Midbrain (tissue), 1 donor: ENCODE measurements at regions not wholly inside any gene's neighbourhood (a gene's known extent, or its start where the extent isn't known, plus 50 kb on each side); places are given as distances from the start of the nearest gene placed in this dataset.
"Not testable (repeated sequence)": the region's sequence is repeated elsewhere in the genome, so short reads cannot be mapped to it uniquely, and the experiment has no call there.

Source experiments
- DNase-seq: peaks from one replicate; lab custom pipeline; 2025; lab: John Stamatoyannopoulos, UW

DNA sequence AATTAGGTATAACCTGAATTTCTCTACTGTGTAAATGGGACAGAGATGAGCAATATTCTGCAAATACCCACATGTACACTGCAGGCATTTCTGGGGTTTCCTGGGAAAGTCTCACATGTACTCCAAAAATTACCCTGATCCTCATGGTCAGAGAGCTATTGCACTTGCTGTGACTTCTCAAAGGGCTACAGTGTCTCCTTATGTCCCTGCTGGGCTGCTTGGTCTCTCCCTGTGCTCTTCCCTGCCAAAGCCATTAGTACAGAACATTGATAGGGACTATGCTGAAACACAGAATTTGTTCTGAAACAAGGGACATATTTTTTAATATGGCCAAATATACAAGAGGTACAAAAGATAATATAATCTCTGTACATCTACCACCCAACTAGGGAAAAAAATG lies 924.4 kb upstream of the NXPH2 start:
- no peak for DNase-seq

DNA sequence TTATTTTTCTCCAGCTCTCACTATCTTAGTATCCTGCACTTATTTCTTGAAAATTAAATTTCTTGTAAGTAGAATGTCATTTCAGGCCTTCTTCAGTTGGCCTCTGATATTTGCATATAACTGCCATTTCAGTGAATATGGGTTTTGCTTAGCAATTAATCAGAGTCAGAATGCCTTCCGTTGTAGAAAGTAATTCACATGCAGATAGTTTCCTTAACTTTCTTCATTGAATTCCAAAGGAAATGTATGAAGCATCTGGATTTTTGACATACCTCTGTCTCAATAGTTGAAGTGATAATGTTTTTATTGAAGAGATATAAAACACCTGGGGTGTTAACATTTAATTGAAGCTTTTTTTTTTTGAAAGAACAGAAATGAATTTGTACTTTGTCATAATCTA lies 914.1 kb upstream of the NXPH2 start:
- DNase-seq: no peak

DNA sequence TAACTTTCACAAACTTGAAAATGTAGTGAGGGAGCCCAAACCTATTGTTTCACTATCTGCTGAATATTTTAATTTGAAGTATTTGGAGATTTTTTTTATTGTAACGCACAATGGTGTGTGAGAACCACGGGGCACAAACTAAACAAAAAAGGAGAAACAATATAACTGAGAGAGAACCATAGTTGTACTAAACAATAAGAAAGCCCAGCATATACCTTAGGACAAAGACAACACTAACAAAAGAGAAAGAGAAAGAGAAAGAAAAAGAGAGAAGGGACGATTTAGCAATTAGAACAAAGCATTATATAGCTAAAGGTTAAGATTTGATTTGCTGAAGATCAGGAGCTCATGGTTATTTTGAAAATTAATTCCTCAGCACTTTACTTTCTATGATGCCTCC lies 906.0 kb upstream of the NXPH2 start:
- DNase-seq: no peak

DNA sequence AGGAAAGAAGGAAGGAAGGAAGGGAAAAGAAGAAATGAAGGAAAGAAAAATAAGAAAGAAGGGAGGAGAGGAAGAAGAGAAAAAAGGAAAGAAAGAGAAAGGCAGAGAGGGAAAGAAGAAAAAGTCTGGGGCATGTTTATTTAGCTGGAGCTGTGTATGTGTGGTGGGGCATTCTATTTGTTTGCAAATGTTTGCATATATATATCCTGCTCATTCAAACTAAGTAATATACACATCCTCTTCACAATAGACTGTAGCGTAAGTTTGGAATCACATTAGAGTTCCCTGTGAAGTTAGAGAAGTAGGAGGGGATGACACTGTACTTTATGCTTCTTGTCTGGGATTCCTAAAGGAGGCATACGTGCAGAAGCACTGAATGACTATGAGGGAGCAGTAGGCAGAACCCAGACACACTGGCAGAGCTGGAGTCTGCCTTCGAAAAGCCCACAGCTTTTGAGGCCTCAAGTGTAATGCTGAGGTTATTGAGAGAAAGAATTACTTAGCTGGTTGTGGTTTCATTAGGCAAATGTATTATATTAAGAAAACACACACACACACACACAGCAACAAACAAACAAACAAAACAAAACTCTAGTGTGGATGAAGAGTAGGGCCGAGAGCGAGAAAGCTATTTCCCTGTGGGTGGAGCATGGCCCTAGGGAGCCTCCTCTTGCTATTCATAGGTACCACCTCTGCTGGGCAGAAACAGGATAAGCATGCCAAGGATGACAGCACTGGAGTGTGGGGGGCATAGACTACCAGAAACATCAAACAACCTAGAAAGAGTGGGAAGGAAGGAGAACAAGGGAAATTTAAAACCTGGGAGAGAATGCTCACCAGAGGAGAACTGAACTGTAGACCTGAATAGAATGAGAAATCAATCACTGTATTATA lies 905.1 kb upstream of the NXPH2 start:
- no peak for DNase-seq

DNA sequence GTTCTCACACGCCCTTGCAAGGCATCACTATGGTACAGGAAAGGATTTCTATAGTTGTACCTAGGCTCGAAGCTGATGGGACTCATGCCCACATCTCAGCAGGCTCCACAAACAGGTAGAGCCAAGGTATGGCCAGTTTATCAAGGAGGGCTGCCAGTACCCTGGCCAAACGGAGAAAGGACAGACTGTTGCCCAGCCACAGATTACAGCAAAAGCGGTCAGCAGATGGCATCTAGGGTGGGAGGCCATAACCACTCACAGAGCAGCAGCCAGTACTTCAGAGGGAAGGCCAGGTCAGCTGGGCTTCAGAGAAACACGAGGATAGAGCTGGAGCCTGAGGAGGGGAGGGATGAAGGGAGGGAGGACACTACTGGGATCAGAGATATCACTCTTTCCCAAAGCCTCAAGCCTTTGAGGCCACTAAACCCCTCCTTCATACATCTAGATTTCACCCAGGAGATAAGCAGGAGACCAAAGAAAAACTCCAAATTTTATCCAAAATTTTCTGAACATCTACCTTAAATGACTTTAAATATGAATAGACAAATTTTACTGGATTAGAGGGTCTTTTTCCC lies 904.2 kb upstream of the NXPH2 start:
- DNase-seq: no peak

DNA sequence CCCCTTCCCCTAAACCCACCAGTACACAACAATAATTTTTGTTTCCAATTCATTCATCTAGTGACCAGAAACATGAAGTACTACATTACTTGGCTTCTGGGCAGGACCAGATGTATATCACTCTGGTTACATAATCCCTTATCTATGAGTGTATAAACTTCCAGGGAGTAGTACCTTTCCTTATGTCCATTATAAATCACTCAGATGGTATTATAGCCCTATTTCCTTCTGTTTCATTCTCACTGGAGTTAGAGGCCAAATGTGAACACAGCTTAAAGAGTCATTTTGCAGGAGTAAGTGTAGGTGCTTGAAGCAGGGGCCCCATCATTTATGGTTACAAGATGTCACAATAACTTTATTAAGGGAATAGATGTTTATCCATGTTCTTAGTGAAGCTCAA lies 894.4 kb upstream of the NXPH2 start:
- no peak for DNase-seq

DNA sequence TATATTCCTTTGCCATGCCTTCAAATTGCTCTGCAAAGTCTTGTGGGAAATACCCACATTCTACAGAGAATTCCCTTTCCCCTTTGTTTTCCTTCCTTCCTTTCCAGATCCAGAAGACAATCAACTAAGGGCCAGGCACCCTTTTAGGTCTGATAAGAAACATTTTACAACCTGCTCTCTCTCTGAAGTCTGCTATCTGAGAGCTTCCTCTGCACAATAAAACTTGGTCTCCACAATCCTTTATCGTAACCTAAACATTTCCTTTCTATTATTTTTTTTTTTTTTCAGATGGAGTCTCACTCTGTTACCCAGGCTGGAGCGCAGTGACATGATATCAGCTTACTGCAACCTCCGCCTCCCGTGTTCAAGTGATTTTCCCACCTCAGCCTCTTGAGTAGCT lies 893.3 kb upstream of the NXPH2 start:
- not testable (repeated sequence) for DNase-seq

DNA sequence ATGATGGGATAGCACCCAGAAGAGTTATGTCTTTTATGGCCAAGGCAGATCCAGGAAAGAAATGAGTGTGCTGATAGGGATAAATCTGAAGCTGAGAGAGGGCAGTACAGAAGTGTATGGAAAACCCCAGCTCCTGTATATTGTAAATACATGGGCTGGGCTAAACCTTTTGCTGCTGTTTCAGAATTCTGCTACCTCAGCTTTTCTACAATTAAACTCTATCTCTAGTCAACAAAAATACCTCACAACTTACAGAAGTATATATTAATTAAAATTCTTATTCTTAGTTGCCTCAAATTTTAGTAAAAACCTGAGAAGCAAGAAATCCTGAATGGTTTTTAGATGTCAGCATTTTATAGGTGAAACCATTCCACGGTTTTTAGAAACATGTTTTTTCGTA lies 889.5 kb upstream of the NXPH2 start:
- DNase-seq: no peak

DNA sequence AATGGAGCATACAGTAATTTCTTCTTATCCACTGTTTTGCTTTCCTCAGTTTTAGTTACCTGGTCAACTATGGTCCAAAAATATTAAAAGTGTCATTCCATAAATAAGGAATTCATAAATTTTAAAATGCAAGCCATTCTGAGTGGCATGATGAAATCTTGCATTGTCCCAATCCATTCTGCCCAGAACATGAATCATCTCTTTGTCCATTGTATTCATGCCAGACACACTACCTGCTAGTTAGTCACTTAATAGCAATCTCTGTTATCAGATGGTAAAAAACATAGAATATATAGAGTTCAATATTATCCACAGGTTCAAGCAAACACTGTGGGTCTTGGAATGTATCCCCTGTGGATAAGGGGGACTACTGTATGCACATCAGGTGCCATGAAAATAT lies 872.2 kb upstream of the NXPH2 start:
- DNase-seq: no peak

DNA sequence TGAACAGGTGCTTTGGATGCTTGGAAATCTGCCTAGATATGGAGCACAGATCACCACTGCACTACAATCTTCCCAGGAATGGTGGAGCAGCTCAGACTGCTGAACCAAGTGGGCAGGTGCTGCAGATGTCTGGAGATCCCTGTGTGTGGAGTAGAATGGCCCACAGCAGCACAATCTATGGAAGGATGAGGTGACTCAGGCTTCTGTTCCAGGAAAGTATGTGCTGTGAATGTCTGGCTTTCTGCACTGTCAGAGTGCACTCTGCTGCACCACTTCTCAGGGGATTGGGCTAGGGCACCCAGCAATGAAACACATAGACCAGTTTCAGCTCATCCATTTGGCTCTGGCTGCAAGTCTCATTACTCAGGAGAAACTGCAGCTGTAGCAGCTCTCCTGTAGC lies 865.4 kb upstream of the NXPH2 start:
- DNase-seq: no peak

DNA sequence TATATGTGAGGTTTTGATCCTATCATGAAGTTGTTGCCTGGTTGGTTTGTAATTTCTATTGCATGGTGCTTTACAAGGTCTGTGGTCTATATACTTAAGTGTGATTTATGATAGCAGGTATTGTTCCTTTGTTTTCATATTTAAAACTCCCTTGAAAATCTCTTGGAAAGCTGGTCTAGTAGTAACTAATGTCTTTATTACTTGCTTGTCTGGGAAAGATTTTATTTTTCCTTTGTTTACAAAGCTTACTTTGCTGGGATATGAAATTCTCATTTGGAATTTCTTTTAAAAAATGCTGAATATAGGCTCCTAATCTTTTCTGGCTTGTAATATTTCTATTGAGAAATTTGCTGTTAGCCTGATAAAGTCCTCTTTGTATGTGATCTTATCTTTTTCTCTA lies 862.9 kb upstream of the NXPH2 start:
- DNase-seq: no peak

DNA sequence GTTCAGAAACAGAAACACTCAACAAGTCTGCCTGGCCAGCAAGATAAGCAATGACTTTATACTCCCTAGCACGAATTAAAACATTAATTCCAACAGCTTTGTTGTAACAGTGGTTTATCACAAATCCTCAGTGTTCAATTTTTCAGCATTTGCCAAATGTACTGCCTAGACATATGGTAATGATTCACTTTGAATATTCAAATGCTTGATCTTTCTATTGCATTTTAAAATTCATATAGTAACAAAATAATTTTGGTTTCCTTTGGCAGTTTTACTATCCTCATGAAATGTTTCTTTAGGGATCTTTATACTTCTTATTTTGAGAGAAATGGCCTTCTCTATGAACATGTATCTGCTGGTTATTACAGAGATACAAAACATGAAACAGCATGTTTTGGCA lies 851.8 kb upstream of the NXPH2 start:
- DNase-seq: no peak

DNA sequence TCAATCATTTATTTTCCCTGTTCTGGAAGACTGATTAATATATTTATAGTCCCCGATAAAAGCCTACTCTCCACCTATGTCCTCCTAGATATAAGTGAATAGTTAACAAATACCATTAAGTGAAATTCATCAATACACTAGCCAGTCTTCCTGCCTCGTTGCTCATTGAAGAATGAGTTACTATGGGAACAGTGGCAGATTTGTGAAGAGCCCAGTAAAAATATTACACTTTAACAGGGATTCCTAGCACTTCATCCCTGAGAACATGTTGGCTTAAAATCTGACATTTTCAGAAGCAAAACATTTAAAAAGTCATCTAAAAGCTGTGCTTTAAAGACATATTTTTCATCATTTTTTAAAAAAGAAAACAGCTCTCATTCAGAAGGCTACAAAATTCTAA lies 848.7 kb upstream of the NXPH2 start:
- DNase-seq: no peak

DNA sequence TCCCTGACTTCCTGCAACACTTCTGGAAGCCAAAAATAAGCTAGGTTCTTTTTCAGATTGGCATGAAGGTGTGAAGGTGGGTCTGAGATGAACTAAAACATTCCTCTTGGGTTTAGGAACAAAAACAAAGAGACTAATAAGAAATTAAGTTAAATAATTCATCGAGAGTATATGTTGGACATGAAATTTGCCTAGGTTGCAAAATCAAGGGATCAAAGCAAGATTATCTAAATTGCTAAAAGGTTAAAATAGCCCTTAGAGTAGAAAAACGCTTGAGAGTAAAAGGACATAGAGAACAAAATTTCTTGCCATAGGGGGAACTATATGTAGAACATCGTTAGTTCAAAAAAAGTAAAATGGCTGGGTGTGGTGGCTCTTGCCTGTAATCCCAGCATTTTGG lies 845.9 kb upstream of the NXPH2 start:
- no peak for DNase-seq

DNA sequence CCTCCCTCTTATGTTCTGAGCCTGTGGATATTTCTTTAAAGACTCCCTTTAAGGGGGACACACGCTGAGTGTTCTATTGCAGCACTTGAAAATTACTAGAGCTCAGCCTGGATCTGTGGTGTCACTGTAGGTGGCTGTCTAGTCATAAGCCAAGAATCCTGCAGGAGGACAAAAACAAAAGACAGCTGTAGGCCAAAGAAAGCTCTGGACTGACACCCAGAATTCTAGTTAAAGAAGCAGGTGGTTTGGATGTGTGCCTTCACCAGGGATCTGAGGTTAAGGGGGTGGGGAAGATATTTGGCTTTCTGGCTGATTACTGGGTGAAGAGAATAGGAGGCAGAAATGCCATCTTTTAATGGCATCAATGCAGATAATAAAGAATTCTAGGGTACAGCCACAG lies 842.5 kb upstream of the NXPH2 start:
- DNase-seq: no peak

DNA sequence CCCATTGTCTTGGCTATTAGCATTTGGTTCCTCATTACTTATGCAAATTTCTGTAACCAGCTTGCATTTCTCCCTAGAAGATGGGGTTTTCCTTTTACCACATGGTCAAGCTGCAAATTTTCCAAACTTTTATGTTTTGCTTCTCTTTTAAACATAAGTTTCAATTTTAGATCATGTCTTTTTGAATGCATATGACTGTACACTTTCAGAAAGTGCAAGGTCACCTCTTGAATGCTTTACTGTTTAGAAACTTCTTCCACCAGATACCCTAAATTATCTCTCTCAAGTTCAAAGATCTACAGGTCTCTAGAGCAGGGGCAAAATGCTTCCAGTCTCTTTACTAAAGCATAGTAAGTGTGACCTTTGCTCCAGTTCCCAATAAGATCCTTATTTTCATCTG lies 837.6 kb upstream of the NXPH2 start:
- DNase-seq: no peak

DNA sequence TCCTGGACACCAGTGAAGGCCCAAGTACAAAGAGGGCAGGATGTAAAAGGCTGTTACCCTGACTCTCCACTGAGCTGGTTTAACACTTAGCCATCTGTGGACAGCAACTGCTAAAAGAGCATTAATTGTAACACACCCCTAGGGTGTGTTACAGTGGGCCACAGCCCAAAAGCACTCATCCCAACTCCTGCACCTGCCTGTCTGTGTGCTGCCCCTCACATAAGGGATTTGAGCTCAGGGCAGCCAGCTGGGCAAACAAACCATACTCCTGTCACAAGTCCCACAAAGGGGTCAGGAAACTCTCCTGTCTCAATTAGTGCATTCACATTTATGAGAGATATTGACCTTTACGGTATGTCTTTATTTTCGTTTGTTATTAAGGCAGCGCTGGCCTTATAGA lies 833.1 kb upstream of the NXPH2 start:
- DNase-seq: no peak

DNA sequence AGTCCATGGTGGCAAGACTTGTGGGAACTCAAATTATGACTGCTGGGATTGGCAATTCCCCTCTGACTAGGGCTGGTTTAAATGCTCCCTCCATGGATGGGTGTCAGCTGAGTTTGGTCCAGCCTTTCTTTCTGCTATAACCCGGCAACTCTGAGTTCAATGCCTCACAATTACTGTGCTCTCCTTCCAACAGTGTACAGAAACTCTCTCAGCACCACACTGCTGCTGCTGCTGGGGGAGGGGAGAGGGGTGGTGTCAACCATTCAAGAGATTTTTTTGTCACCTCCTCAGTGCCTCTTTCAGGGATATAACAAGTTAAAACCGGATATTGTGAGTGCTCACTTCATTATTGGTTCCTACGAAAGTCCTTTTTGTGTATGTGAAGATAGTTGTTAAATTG lies 830.3 kb upstream of the NXPH2 start:
- no peak for DNase-seq

DNA sequence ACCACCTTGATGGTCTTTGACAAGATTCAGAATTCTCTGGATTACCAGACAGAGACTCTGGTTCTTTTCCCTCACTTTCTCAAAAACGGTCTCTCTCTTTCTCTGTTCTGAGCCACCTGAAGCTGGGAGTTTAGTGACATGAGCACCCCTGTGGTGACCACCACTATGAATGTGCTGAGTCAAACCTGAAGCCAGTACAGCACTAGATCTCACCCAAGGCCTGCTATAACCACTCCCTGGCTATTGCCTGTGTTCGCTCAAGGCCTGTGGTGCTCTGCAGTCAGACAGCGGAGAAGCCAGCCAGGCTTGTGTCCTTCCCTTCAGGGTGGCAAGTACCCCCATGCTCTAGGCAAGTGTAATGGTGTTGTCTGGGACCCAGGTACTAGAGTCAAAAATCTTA lies 828.9 kb upstream of the NXPH2 start:
- no peak for DNase-seq

DNA sequence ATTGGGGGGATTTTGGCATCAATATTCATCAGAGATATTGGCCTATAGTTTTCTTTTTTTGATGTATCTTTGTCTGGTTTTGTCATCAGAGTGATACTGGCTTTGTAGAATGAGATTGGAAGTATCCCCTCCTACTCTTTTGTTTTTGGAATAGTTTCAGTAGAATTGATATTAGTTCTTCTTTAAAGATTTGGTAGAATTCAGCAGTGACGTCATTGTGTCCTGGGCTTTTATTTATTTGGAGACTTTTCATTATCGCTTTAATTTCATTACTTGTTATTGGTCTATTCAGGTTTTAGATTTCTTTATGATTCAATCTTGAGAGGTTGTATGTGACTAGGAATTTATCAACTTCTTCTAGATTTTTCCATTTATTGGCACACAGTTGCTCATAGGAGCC lies 825.5 kb upstream of the NXPH2 start:
- no peak for DNase-seq

DNA sequence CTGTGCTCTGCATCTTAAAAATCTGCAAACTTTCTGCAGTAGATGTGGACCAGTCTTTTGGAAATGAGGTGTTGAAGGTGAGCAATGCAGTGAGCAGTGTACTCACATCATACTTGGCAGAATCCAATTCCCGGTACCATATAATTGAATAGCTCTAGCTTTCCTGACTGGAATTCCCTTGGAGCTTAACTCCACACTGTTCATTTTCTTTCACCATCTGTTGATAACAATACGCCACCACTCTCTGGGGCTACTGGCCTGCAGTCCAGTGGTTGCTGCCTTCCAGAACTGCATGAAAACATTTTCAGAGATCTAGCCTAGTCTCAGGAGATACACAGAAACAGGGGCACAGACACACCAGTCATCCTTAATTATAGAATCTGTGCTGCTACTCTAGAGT lies 820.0 kb upstream of the NXPH2 start:
- DNase-seq: no peak

DNA sequence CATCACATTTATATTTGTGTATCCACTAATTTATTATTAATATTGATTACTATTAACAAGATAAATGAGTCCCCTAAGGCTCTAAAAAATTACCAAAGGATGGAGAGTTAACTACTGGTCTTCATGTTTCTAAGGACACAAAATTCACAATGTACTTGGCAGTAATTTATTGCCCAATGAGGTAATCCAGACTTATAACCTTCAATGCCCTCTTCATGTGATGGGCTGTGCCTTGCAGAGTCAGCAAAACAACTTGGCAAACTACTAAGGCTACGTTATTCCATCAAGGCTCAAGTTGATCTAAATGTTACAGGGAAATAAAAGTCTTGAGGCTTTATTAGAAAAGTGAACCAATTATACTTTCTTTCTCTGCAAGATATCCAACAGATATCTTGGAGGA lies 804.9 kb upstream of the NXPH2 start:
- DNase-seq: no peak

DNA sequence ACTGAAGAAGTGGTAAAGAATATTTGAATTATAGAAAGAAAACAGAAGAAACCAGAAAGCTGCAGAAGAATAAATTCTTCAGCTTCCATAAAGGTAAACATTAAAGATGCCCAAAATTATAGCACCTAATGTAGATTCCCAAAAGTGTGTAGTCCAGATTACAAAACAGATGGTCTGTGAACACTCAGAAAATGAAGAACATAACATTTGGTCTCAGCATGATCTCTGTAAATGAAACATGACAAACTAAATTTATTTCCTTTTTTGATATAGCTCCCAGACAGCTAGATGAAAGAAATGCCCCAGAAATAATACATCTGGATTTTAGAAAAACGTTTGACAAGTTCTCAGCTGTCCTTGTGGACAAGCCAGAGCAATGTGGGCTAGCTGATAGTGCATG lies 794.2 kb upstream of the NXPH2 start:
- no peak for DNase-seq

DNA sequence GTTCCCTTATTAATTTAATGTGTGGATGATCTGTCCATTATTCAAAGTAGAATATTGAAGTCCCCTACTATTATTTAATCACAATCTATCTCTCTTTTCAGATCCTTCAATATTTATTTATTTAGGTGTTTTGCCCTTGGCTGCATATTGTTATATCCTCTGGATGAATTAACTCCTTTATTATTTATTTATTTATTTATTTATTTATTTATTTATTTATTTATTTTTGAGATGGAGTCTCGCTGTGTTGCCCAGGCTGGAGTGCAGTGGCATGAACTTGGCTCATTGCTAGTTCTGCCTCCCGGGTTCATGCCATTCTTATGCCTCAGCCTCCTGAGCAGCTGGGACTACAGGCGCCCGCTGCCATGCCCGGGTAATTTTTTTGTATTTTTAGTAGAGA lies 776.6 kb upstream of the NXPH2 start:
- DNase-seq: no peak
